ENCODE measurements at regions not wholly inside any gene's neighbourhood (a gene's known extent, or its start where the extent isn't known, plus 50 kb on each side); places are given as distances from the start of the nearest gene placed in this dataset.

DNA sequence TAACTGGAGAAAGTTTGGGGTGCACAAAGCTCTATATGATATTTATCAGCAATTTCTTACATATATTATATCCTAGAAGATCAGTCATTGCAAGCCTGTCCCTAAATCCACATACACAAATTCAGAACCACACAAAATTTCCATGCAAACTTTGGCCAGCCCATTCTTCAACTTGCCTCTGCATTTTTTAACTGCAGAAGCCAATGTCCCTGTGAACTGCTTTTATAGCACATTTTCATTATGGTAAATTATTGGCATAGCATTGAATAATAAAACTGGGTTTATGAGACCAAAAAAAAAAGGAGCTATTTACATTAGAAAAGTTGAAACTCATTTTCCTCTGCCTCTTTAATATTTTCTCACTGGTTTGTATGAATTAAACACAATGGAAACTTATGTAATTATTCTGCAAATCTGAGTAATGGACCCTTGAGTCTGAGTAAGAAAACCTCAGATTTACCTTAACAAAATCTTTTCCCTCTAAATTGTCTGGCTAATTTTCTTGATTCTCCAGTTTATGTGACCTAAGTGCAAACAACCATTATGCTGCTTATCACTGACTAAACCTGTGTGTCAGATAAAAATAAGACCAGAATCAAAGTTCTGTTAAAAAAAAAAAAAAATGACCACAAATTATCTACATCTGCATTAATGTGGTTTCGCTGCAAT lies 398.9 kb downstream of the EFNA5 start:
- WGBS (ENCODE audit: insufficient coverage) = no CpG with 5 or more reads among the region's 1 CpG
- H4K20me1 ChIP-seq (ENCODE audit: control insufficient read depth, insufficient read depth, low read length, poor library complexity, severe bottlenecking) = no peaks in the 10 kb centered on the region
- no peaks in the 10 kb centered on the region for H3K36me3 ChIP-seq (replicated peaks in 1 of 2; ENCODE audit: control extremely low read depth in 1 of 2, control insufficient read depth in 1 of 2, extremely low read depth in 1 of 2, insufficient read depth in 2 of 2, low read length in 1 of 2)
- H3K4me1 Mint-ChIP-seq = no peaks in the 10 kb centered on the region
- H3K27me3 Mint-ChIP-seq = peaks cover 9% of the 10 kb centered on the region
- no peak overlapping the region for H3K4me2 ChIP-seq (replicated peaks; ENCODE audit: low read depth, low read length, poor library complexity, severe bottlenecking)
- no peaks in the 10 kb centered on the region for H3K27me3 ChIP-seq (replicated peaks in 1 of 4; ENCODE audit: control extremely low read depth in 1 of 4, control insufficient read depth in 3 of 4, insufficient read depth in 4 of 4, low read length in 3 of 4)
- no peak for DNase-seq
- H3K79me2 ChIP-seq (ENCODE audit: control insufficient read depth, insufficient read depth, low read length) = no peaks in the 10 kb centered on the region
- ChIA-PET POLR2A (no interaction called here), CTCF (no interaction called here)
- H3K9me3 Mint-ChIP-seq (ENCODE audit: insufficient read depth) = no peaks in the 10 kb centered on the region
- H2AFZ ChIP-seq (ENCODE audit: insufficient read depth, low read depth, low read length, poor library complexity, severe bottlenecking) = no peak overlapping the region
- H3K27ac Mint-ChIP-seq = no peak overlapping the region
- peaks cover 0 to 3% (median 0%) of the 10 kb centered on the region in 3 donors for H3K9me3 ChIP-seq (ENCODE audit: control extremely low read depth in 1 of 3, control insufficient read depth in 2 of 3, insufficient read depth in 1 of 3, low read length in 2 of 3)
- H3K9ac ChIP-seq (ENCODE audit: low read length) = no peak overlapping the region
- H3K4me3 ChIP-seq (ENCODE audit: control extremely low read depth in 1 of 5, extremely low read depth in 1 of 5, insufficient read depth in 1 of 5, low read depth in 2 of 5, low read length in 4 of 5) = no peak overlapping the region
- H3K4me3 Mint-ChIP-seq = no peak overlapping the region
- no peak overlapping the region for H3K27ac ChIP-seq (ENCODE audit: low read length in 2 of 2)
- TF ChIP-seq EZH2 (IDR thresholded peaks at IDR 0.05; ENCODE audit: borderline replicate concordance, insufficient read depth, low read depth, low read length, poor library complexity, severe bottlenecking) (no peak), CTCF (IDR thresholded peaks at IDR 0.05) (no peak)
- intact Hi-C loops (cut with micrococcal nuclease) = no loop called here
- no peaks in the 10 kb centered on the region for H3K4me1 ChIP-seq (ENCODE audit: control insufficient read depth in 2 of 2, insufficient read depth in 2 of 2, low read length in 2 of 2)
- ATAC-seq (ENCODE audit: low read depth) = no peak

DNA sequence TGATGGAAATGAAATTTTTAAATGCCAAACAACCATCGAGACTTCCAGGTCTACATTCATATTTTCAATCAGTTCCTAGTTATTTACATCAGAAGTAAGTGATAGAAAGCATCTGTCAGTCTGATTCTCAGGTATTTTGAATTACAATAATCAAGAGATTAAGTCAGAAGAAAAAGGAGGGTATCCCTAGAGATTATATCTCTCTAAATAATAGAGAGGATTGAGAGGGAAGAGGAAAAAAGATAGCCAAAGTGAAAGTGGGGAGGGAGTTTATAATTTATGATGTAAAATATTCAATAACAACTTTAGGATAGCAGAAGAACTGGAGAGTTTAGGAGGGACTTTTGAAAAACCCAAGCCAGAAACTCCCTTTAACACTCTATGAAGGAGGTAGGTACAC lies 400.2 kb downstream of the EFNA5 start:
- Histone ChIP-seq H3K4me2 (replicated peaks; ENCODE audit: low read depth, low read length, poor library complexity, severe bottlenecking) (no peak overlapping the region), H2AFZ (ENCODE audit: insufficient read depth, low read depth, low read length, poor library complexity, severe bottlenecking) (no peak overlapping the region), H3K9ac (ENCODE audit: low read length) (no peak overlapping the region), H3K4me3 (ENCODE audit: control extremely low read depth in 1 of 5, extremely low read depth in 1 of 5, insufficient read depth in 1 of 5, low read depth in 2 of 5, low read length in 4 of 5) (no peak overlapping the region), H3K79me2 (ENCODE audit: control insufficient read depth, insufficient read depth, low read length) (no peaks in the 10 kb centered on the region), H3K9me3 (ENCODE audit: control extremely low read depth in 1 of 3, control insufficient read depth in 2 of 3, insufficient read depth in 1 of 3, low read length in 2 of 3) (peaks cover 0 to 3% (median 0%) of the 10 kb centered on the region in 3 donors), H3K27me3 (replicated peaks in 1 of 4; ENCODE audit: control extremely low read depth in 1 of 4, control insufficient read depth in 3 of 4, insufficient read depth in 4 of 4, low read length in 3 of 4) (peaks cover 0 to 5% (median 1%) of the 10 kb centered on the region in 4 experiments), H3K36me3 (replicated peaks in 1 of 2; ENCODE audit: control extremely low read depth in 1 of 2, control insufficient read depth in 1 of 2, extremely low read depth in 1 of 2, insufficient read depth in 2 of 2, low read length in 1 of 2) (no peaks in the 10 kb centered on the region), H3K4me1 (ENCODE audit: control insufficient read depth in 2 of 2, insufficient read depth in 2 of 2, low read length in 2 of 2) (no peaks in the 10 kb centered on the region), H3K27ac (ENCODE audit: low read length in 2 of 2) (no peak overlapping the region), H4K20me1 (ENCODE audit: control insufficient read depth, insufficient read depth, low read length, poor library complexity, severe bottlenecking) (no peaks in the 10 kb centered on the region)
- H3K27ac Mint-ChIP-seq = no peak overlapping the region
- H3K9me3 Mint-ChIP-seq (ENCODE audit: insufficient read depth) = no peaks in the 10 kb centered on the region
- DNase-seq = no peak
- ChIA-PET CTCF (no interaction called here), POLR2A (no interaction called here)
- peaks cover 9% of the 10 kb centered on the region for H3K27me3 Mint-ChIP-seq
- no CpG with 5 or more reads among the region's 1 CpG for WGBS (ENCODE audit: insufficient coverage)
- no peak for ATAC-seq (ENCODE audit: low read depth)
- intact Hi-C loops (cut with micrococcal nuclease) = no loop called here
- H3K4me1 Mint-ChIP-seq = no peaks in the 10 kb centered on the region
- TF ChIP-seq EZH2 (IDR thresholded peaks at IDR 0.05; ENCODE audit: borderline replicate concordance, insufficient read depth, low read depth, low read length, poor library complexity, severe bottlenecking) = no peak
- TF ChIP-seq CTCF (IDR thresholded peaks at IDR 0.05) = no peak
- H3K4me3 Mint-ChIP-seq = no peak overlapping the region
